Liver (tissue), 7 donors: ENCODE measurements at regions not wholly inside any gene's neighbourhood (a gene's known extent, or its start where the extent isn't known, plus 50 kb on each side); places are given as distances from the start of the nearest gene placed in this dataset.

Experiments used
- DNase-seq: peaks from one replicate; pipeline ENCODE4 v3.0.0-alpha.2; 2017; ENCODE audit warnings: low spot score
- H3K27ac ChIP-seq, 2 donors: one replicate each; pipeline ENCODE4 v1.7.0; 2013; ENCODE audit warnings: inconsistent platforms in 2 of 2, low read length in 2 of 2, control low read depth in 1 of 2, low read depth in 1 of 2, mild to moderate bottlenecking in 1 of 2
- H3K27me3 ChIP-seq, 4 donors: one replicate each; pipeline versions ENCODE4 v1.6.1 to v1.7.0; 2013; ENCODE audit warnings: low read length in 3 of 4, inconsistent platforms in 1 of 4, mild to moderate bottlenecking in 1 of 4, moderate library complexity in 1 of 4; ENCODE audit not compliant: control insufficient read depth in 4 of 4, insufficient read depth in 4 of 4
- H3K36me3 ChIP-seq, 4 donors: one replicate each; pipeline versions ENCODE4 v1.6.1 to v1.7.0; 2013; ENCODE audit warnings: low read length in 3 of 4, mild to moderate bottlenecking in 3 of 4, low read depth in 1 of 4, moderate library complexity in 1 of 4; ENCODE audit not compliant: control insufficient read depth in 4 of 4, insufficient read depth in 3 of 4
- H3K4me1 ChIP-seq, 4 donors: one replicate each; pipeline versions ENCODE4 v1.6.1 to v1.7.0; 2013; ENCODE audit warnings: low read length in 3 of 4, mild to moderate bottlenecking in 3 of 4, moderate library complexity in 1 of 4; ENCODE audit not compliant: control insufficient read depth in 4 of 4, insufficient read depth in 4 of 4
- H3K4me3 ChIP-seq, 3 donors: one replicate each; pipeline versions ENCODE4 v1.6.1 to v1.7.0; 2013; ENCODE audit warnings: low read length in 3 of 3, control low read depth in 1 of 3, low read depth in 1 of 3, mild to moderate bottlenecking in 1 of 3
- H3K9ac ChIP-seq, 2 donors: one replicate each; pipeline ENCODE4 v1.7.0; 2013; ENCODE audit warnings: low read length in 2 of 2, mild to moderate bottlenecking in 2 of 2, moderate library complexity in 2 of 2, control low read depth in 1 of 2, low read depth in 1 of 2
- H3K9me3 ChIP-seq, 4 donors: one replicate each; pipeline versions ENCODE4 v1.6.1 to v1.7.0; 2013; ENCODE audit warnings: low read length in 3 of 4; ENCODE audit not compliant: control insufficient read depth in 4 of 4
- ATF3 ChIP-seq: IDR thresholded peaks from 2 replicates; pipeline ENCODE4 v1.6.1; 2016; ENCODE audit warnings: antibody characterized with exemption
- EGR1 ChIP-seq, 2 donors: IDR thresholded peaks; 2 replicates each; pipeline ENCODE4 v1.6.1; 2016 to 2018; ENCODE audit warnings: antibody characterized with exemption in 2 of 2, low read depth in 2 of 2
- FOXA1 ChIP-seq: IDR thresholded peaks from 2 replicates; pipeline ENCODE4 v1.6.1; 2016; ENCODE audit warnings: antibody characterized with exemption
- FOXA2 ChIP-seq: IDR thresholded peaks from 2 replicates; pipeline ENCODE4 v1.6.1; 2016; ENCODE audit warnings: antibody characterized with exemption
- GABPA ChIP-seq, 2 donors: IDR thresholded peaks in 1 of 2; conservative IDR thresholded peaks in 1 of 2; 2 replicates each; pipeline ENCODE4 v1.6.1; 2016; ENCODE audit warnings: antibody characterized with exemption in 2 of 2, mild to moderate bottlenecking in 1 of 2, moderate library complexity in 1 of 2
- HNF4A ChIP-seq, 2 donors: conservative IDR thresholded peaks; 2 replicates each; pipeline ENCODE4 v1.6.1; 2016; ENCODE audit warnings: antibody characterized with exemption in 2 of 2, mild to moderate bottlenecking in 2 of 2
- HNF4G ChIP-seq: IDR thresholded peaks from 2 replicates; pipeline ENCODE4 v1.6.1; 2016; ENCODE audit warnings: antibody characterized with exemption
- JUND ChIP-seq, 2 donors: IDR thresholded peaks; 2 replicates each; pipeline ENCODE4 v1.6.1; 2016; ENCODE audit warnings: antibody characterized with exemption in 2 of 2
- MAX ChIP-seq: IDR thresholded peaks from 2 replicates; pipeline ENCODE4 v1.6.1; 2016; ENCODE audit warnings: antibody characterized with exemption
- RAD21 ChIP-seq, 2 donors: IDR thresholded peaks; 2 replicates each; pipeline ENCODE4 v1.6.1; 2016; ENCODE audit warnings: antibody characterized with exemption in 2 of 2, mild to moderate bottlenecking in 2 of 2
- RXRA ChIP-seq, 2 donors: IDR thresholded peaks; 2 replicates each; pipeline ENCODE4 v1.6.1; 2017 to 2018; ENCODE audit warnings: antibody characterized with exemption in 2 of 2, mild to moderate bottlenecking in 1 of 2
- SP1 ChIP-seq: IDR thresholded peaks from 2 replicates; pipeline ENCODE4 v1.6.1; 2018; ENCODE audit warnings: antibody characterized with exemption, mild to moderate bottlenecking
- TAF1 ChIP-seq: conservative IDR thresholded peaks from 2 replicates; pipeline ENCODE4 v1.6.1; 2016; ENCODE audit warnings: antibody characterized with exemption, mild to moderate bottlenecking
- YY1 ChIP-seq: IDR thresholded peaks from 2 replicates; pipeline ENCODE4 v1.6.1; 2016; ENCODE audit warnings: antibody characterized with exemption, mild to moderate bottlenecking
- WGBS: extraction: QIAGEN DNeasy Blood & Tissue Kit; methylation state at CpG from one replicate; pipeline ENCODE4 v1.1.7; 2013; 5-methylcytosine and 5-hydroxymethylcytosine counted together
- TF ChIP-seq, protein P1 (sequence below): IDR thresholded peaks from 2 replicates; pipeline ENCODE4 v1.6.1; 2016; ENCODE audit warnings: antibody characterized with exemption
- TF ChIP-seq, protein P2 (sequence below): IDR thresholded peaks from 2 replicates; pipeline ENCODE4 v1.6.1; 2016; ENCODE audit warnings: antibody characterized with exemption, mild to moderate bottlenecking
- donor health status: healthy.
- donor health status: healthy.
- donor health status: healthy.
- donor health status: healthy.

DNA sequence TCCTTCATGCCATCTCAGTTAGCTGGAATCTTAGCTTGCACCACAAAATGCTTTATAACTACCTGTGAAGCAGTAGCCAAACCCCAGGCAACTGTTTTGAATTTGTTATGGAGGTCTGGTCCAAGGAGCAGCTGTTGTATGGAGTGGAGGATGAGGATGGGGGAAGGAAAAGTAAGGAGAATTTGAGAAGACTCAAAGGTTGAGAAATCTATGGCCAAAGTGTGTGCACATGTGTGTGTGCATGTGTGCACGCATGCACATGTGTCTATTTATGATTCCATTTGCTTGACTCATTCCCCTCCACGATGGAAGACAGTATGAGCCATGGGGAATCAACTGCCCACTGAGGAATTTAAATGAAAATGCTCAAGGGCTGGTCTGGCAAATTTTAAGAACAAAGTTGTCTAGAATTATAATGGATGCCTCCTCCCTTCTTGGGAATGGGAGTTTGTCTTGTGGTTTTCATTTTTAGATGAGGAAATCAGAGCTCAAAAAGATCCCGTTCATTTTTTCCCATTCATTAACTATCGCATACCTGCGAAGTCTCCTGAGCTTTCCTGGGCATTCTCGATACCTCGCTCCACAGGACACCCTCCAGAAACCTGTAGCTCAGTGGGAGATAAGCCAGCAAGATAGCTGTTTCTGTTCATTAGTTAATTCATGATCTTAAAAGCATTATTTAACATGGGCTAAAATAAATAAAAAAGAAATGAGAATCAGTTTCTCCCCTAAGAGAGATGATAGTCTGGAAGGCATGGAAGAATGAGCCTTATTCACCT, 152.3 kb upstream of the NEDD9 start:
- Histone ChIP-seq H3K4me3 (no peak overlapping the region), H3K27me3 (no peaks in the 10 kb centered on the region), H3K27ac (no peak overlapping the region), H3K4me1 (no peaks in the 10 kb centered on the region), H3K9ac (no peak overlapping the region), H3K36me3 (no peaks in the 10 kb centered on the region), H3K9me3 (no peaks in the 10 kb centered on the region)
- DNase-seq, result no peak
- TF ChIP-seq FOXA1, result no peak
- no peak for TF ChIP-seq GABPA (IDR thresholded peaks at IDR 0.05 in 1 of 2, conservative IDR thresholded peaks at IDR 0.05 in 1 of 2)
- TF ChIP-seq HNF4A (conservative IDR thresholded peaks at IDR 0.05), result no peak
- no peak for TF ChIP-seq SP1
- no peak for TF ChIP-seq ATF3
- no peak for TF ChIP-seq HNF4G
- TF ChIP-seq EGR1 (IDR thresholded peaks at IDR 0.05; ENCODE audit: low read depth in 2 of 2), result no peak
- TF ChIP-seq JUND (IDR thresholded peaks at IDR 0.05), result no peak
- TF ChIP-seq RXRA (IDR thresholded peaks at IDR 0.05), result no peak
- TF ChIP-seq YY1, result no peak
- TF ChIP-seq, protein P1, sequence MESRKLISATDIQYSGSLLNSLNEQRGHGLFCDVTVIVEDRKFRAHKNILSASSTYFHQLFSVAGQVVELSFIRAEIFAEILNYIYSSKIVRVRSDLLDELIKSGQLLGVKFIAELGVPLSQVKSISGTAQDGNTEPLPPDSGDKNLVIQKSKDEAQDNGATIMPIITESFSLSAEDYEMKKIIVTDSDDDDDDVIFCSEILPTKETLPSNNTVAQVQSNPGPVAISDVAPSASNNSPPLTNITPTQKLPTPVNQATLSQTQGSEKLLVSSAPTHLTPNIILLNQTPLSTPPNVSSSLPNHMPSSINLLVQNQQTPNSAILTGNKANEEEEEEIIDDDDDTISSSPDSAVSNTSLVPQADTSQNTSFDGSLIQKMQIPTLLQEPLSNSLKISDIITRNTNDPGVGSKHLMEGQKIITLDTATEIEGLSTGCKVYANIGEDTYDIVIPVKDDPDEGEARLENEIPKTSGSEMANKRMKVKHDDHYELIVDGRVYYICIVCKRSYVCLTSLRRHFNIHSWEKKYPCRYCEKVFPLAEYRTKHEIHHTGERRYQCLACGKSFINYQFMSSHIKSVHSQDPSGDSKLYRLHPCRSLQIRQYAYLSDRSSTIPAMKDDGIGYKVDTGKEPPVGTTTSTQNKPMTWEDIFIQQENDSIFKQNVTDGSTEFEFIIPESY, result no peak
- 88% methylated on average over 7 of the region's 7 CpGs for WGBS

DNA sequence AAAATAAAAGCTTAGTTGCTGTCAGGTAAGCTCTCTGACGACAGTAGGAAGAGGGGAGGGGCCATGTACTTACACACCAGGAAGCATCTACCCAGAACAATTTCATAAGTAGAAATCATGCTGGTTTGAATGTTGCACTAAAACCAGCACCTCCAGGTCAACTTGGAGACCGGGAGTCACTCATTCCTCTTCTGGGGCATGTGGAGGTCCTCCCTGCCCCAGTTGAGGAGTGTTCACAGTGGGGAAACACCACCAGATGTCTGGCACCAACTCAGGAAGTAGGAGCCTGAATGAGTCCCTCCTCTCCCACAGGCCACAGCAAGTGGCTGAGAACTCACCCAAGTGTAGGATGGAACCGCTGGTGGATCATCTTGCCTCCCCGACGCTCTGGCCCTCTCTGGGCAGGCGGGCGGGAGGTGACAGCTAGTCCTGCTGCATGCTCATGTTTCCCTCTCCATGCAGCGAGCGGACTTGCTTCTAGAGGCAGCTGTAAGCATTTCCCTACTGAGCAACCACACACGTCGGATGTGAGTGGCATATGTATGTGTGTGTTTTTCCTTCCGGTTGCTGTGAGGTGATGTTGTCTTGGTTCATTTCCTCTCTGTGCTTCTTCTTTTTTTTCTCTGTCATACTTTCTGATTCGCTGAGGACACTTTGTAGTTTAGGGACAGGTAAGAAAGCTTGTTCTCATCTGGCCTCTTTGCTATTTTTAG, 149.5 kb upstream of the NEDD9 start:
- DNase-seq, result no peak
- Histone ChIP-seq H3K4me3 (peak overlapping the region in 1 of 3 donors; percentile 45), H3K9ac (peak overlapping the region in 1 of 2 donors; percentile 5), H3K27me3 (no peaks in the 10 kb centered on the region), H3K36me3 (no peaks in the 10 kb centered on the region), H3K9me3 (no peaks in the 10 kb centered on the region), H3K4me1 (no peaks in the 10 kb centered on the region), H3K27ac (peak overlapping the region; percentile 4 to 86)
- 79% methylated on average over 13 of the region's 13 CpGs for WGBS
- TF ChIP-seq RAD21 (IDR thresholded peaks at IDR 0.05) (peak in 1 of 2 donors; percentile 6), MAX (peak; percentile 13), RXRA (IDR thresholded peaks at IDR 0.05) (no peak)

GRCh38 chr6:11380969-11381744, 148.7 kb upstream of the NEDD9 start:
- Histone ChIP-seq H3K36me3 (no peaks in the 10 kb centered on the region), H3K27me3 (no peaks in the 10 kb centered on the region), H3K9ac (peak overlapping the region in 1 of 2 donors; percentile 5), H3K27ac (peak overlapping the region; percentile 4 to 86), H3K9me3 (no peaks in the 10 kb centered on the region), H3K4me3 (no peak overlapping the region), H3K4me1 (no peaks in the 10 kb centered on the region)
- no peak for DNase-seq
- WGBS, result 96% methylated on average over 12 of the region's 12 CpGs
- TF ChIP-seq RAD21 (IDR thresholded peaks at IDR 0.05), result no peak
- TF ChIP-seq, protein P2, sequence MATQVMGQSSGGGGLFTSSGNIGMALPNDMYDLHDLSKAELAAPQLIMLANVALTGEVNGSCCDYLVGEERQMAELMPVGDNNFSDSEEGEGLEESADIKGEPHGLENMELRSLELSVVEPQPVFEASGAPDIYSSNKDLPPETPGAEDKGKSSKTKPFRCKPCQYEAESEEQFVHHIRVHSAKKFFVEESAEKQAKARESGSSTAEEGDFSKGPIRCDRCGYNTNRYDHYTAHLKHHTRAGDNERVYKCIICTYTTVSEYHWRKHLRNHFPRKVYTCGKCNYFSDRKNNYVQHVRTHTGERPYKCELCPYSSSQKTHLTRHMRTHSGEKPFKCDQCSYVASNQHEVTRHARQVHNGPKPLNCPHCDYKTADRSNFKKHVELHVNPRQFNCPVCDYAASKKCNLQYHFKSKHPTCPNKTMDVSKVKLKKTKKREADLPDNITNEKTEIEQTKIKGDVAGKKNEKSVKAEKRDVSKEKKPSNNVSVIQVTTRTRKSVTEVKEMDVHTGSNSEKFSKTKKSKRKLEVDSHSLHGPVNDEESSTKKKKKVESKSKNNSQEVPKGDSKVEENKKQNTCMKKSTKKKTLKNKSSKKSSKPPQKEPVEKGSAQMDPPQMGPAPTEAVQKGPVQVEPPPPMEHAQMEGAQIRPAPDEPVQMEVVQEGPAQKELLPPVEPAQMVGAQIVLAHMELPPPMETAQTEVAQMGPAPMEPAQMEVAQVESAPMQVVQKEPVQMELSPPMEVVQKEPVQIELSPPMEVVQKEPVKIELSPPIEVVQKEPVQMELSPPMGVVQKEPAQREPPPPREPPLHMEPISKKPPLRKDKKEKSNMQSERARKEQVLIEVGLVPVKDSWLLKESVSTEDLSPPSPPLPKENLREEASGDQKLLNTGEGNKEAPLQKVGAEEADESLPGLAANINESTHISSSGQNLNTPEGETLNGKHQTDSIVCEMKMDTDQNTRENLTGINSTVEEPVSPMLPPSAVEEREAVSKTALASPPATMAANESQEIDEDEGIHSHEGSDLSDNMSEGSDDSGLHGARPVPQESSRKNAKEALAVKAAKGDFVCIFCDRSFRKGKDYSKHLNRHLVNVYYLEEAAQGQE, result no peak
- TF ChIP-seq MAX, result no peak
- no peak for TF ChIP-seq FOXA1
- TF ChIP-seq TAF1, result no peak
- TF ChIP-seq RXRA (IDR thresholded peaks at IDR 0.05), result no peak
- no peak for TF ChIP-seq YY1
- TF ChIP-seq EGR1 (IDR thresholded peaks at IDR 0.05; ENCODE audit: low read depth in 2 of 2), result no peak
- no peak for TF ChIP-seq FOXA2
